DOHH2 (cell line): ENCODE measurements at regions not wholly inside any gene's neighbourhood (a gene's known extent, or its start where the extent isn't known, plus 50 kb on each side); places are given as distances from the start of the nearest gene placed in this dataset.

Experiments used
- EZH2phosphoT487 ChIP-seq: fragments of 200-600 bp; sonication (generic); IDR thresholded peaks from 2 replicates; pipeline ENCODE4 v1.6.1; 2017; ENCODE audit warnings: borderline replicate concordance, mild to moderate bottlenecking, antibody characterized with exemption, low read length, moderate library complexity, mixed read lengths
- TF ChIP-seq, protein P1 (sequence below): fragments of 200-600 bp; sonication (generic); IDR thresholded peaks from one replicate; pipeline ENCODE4 v1.5.1; 2014; ENCODE audit warnings: antibody characterized with exemption, mild to moderate bottlenecking, low read depth, low read length; ENCODE audit not compliant: poor library complexity, severe bottlenecking

DNA sequence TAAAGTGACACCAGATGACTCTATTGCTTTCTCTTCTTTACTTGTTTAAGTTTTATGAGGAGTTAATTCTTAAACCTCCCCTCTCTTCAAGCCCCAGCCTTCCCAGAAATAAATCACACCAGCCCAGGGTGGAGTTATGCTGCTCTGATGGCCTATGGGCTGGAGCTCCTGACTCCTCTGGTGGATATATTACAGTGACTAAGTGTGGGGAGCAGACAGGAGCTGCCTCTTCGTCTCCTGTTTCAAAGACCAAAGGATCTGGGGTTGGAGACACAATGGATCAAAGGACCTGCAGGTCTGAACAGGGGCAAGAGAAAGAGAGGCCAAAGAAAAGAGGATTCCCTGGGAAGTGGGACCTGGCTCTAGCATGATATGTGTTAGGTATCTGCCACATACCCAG is 312.0 kb upstream of the MSX2 start:
- TF ChIP-seq, protein P1, sequence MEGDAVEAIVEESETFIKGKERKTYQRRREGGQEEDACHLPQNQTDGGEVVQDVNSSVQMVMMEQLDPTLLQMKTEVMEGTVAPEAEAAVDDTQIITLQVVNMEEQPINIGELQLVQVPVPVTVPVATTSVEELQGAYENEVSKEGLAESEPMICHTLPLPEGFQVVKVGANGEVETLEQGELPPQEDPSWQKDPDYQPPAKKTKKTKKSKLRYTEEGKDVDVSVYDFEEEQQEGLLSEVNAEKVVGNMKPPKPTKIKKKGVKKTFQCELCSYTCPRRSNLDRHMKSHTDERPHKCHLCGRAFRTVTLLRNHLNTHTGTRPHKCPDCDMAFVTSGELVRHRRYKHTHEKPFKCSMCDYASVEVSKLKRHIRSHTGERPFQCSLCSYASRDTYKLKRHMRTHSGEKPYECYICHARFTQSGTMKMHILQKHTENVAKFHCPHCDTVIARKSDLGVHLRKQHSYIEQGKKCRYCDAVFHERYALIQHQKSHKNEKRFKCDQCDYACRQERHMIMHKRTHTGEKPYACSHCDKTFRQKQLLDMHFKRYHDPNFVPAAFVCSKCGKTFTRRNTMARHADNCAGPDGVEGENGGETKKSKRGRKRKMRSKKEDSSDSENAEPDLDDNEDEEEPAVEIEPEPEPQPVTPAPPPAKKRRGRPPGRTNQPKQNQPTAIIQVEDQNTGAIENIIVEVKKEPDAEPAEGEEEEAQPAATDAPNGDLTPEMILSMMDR, result no peak
- no peak for TF ChIP-seq EZH2phosphoT487
